ENCODE measurements at regions not wholly inside any gene's neighbourhood (a gene's known extent, or its start where the extent isn't known, plus 50 kb on each side); places are given as distances from the start of the nearest gene placed in this dataset.

DNA sequence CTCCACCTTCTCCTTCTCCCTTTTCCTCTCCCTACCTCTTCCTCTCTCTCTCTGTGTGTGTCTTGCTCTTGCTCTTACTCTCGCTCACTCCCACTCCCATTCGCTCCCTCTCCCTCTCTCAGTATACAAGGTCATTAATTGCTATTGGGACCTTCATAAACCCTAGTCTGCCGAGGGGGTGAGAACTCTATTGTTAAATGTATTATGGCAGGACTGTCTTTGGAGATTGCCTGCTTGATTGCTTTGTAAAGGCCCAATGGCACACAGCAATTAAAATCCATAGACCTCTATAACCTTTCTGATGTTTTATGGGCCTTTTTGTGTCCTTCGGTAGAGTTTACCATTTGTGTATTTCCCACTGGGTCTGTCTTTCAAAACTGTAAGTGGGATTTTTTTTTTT, 465.9 kb downstream of the ANXA1 start:
- CTCF ChIA-PET, result no interaction called here
- POLR2A ChIA-PET, result no interaction called here
- no peak for TF ChIP-seq CTCF (IDR thresholded peaks at IDR 0.05; ENCODE audit: insufficient read depth, low read length, missing control alignments)
- no peak overlapping the region for H3K4me3 ChIP-seq (ENCODE audit: low read depth, low read length)
- no peak for DNase-seq (ENCODE audit: low read depth, low spot score)

DNA sequence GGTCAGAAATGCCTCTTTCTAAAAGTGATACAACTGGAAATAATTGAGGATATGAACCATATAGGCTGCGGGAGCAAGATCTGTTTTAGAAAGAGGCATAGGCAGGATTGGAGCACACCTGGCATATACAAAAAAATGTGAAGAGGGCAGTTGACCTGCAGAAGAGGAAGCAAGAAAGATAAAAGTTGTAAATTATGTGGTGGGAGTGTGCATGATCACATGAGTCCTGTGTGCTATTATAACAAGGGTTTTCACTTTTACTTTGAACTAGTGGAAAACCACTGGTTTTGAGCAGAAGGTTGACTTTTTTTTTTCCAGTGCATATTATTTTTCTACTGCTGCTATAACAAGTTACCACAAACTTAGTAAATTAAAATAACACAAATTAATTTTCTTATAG, 489.3 kb downstream of the ANXA1 start:
- ChIA-PET POLR2A (no interaction called here), CTCF (no interaction called here)
- TF ChIP-seq CTCF (IDR thresholded peaks at IDR 0.05; ENCODE audit: insufficient read depth, low read length, missing control alignments), result no peak
- DNase-seq (ENCODE audit: low read depth, low spot score), result no peak
- H3K4me3 ChIP-seq (ENCODE audit: low read depth, low read length), result no peak overlapping the region

DNA sequence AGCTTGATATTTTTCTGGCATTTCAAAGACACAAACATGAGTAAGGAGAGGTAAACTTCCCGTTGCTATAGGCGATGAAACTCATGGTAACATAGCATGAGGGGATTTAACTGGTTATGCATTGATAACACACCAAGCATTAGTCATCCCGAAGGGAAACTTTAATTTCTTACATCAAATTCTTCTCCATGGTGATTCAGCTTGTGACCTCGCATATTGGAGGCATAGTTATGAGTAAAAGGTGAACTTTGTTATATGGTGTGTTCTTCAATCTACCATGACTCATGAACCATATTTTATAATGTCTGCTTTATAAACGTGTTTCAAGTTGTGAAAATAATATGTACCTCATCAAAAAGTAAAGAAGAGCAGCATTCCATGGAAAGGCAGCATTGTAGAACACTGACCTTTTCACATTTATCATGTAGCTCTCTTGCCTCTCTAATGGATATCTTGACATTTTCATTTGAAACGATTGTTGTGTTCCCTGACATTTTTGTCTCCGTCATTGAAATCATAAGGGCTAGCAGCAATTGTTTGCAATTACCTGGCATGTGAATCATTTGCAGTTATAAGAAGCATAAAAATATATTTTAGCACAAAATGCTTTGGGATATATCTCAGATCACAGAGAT, 491.8 kb downstream of the ANXA1 start:
- TF ChIP-seq CTCF (IDR thresholded peaks at IDR 0.05; ENCODE audit: insufficient read depth, low read length, missing control alignments), result no peak
- ChIA-PET POLR2A (no interaction called here), CTCF (no interaction called here)
- H3K4me3 ChIP-seq (ENCODE audit: low read depth, low read length), result no peak overlapping the region
- no peak for DNase-seq (ENCODE audit: low read depth, low spot score)

DNA sequence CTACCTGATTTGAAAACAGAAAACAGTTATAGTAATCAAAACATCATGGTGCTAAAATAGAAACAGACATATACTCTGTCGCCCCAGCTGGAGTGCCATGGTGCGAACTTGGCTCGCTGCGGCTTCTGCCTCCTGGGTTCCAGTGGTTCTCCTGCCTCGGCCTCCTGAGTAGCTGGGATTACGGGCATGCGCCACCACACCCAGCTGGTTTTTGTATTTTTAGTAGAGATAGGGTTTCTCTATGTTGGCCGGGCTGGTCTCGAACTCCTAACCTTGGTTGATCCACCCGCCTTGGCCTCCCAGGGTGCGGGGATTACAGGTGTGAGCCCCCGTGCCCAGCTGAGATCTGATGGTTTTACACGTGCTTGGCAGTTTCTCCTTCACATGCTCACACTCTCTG, 495.9 kb downstream of the ANXA1 start:
- POLR2A ChIA-PET, result no interaction called here
- CTCF ChIA-PET, result no interaction called here
- no peak for DNase-seq (ENCODE audit: low read depth, low spot score)
- no peak for TF ChIP-seq CTCF (IDR thresholded peaks at IDR 0.05; ENCODE audit: insufficient read depth, low read length, missing control alignments)
- H3K4me3 ChIP-seq (ENCODE audit: low read depth, low read length), result no peak overlapping the region

DNA sequence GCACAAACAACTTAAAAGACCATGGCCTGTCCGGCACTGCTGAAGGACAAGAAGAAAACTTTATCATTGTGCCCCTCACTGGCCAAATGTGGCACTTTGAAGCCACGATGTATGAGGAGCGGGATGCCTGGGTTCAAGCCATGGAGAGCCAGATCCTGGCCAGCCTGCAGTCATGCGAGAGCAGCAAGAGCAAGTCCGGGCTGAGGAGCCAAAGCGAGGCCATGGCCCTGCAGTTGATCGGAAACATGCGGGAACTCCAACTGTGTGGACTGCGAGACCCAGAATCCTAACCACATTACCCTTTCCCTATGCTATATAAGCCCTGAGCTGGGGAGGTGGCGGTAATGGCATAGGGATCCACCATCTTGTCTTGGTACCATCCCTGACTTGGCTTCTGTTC, 497.9 kb downstream of the ANXA1 start:
- no peak for DNase-seq (ENCODE audit: low read depth, low spot score)
- ChIA-PET POLR2A (no interaction called here), CTCF (no interaction called here)
- no peak overlapping the region for H3K4me3 ChIP-seq (ENCODE audit: low read depth, low read length)
- TF ChIP-seq CTCF (IDR thresholded peaks at IDR 0.05; ENCODE audit: insufficient read depth, low read length, missing control alignments), result no peak

DNA sequence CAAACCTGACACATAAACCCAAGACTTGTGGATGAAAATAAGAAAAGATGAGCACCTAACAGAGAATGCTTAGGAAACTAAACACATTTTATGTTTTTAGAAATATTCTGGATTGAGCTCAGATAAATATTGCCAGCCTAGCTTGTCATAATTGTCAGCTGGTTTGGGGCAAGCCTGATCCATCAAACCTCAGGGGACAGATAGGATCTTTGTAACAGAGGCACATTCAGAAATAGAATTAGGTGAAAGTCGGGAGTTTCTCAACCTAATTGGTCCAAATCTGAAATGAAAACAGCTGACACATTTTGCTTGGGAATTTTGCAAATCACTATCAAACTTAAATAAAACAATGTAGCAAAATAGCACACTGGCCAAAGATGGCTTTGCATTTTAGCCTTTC, 503.7 kb downstream of the ANXA1 start:
- no peak for TF ChIP-seq CTCF (IDR thresholded peaks at IDR 0.05; ENCODE audit: insufficient read depth, low read length, missing control alignments)
- DNase-seq (ENCODE audit: low read depth, low spot score), result no peak
- CTCF ChIA-PET, result no interaction called here
- POLR2A ChIA-PET, result no interaction called here
- no peak overlapping the region for H3K4me3 ChIP-seq (ENCODE audit: low read depth, low read length)

All from AG04449 (cell line).